ENCODE measurements at regions not wholly inside any gene's neighbourhood (a gene's known extent, or its start where the extent isn't known, plus 50 kb on each side); places are given as distances from the start of the nearest gene placed in this dataset.

DNA sequence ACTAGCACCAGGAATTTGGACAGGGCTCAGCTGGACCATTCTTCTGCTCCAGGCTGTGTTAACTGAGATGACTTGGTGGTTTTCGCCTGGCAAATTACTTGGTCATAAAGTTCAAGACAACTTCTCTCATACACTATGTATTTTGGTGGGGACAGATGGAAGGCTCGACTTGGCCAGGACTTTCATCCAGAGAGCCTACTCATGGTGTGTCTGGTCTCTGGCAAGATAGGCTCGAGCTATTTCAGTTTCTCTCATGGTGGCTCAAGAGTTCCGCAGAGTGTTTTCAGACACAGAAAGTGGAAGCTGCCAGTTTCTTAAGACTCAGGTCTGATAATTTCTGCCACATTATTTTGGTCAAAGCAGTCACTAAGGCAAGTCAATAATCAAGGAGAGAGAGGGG lies 135.6 kb downstream of the IRX2 start:
- DNase-seq = no peak
- in situ Hi-C loops (cut with HindIII; ENCODE audit: low pct_ligation_motif_present, low pct_unique_long_range_greater_than_20kb, low sequenced_read_pairs) = no loop called here

DNA sequence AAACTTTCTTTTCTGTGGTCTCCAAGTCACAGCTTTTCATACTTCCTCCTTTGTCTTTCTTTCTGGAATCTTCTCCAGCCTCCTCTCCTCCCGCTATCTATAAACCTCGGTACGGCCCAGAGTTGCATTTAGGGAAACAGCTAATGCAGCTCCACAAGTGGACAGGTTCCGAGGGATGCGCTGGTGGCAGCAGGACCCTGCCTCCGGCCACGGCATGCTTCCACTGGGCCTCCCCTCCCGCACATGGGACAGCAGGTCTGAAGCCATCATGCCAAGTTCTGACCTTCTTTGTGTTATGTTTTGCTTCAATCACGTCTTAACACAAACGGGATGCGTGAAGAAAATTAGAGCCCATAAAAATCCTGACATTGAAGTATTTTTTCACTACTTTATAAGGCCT lies 136.9 kb downstream of the IRX2 start:
- in situ Hi-C loops (cut with HindIII; ENCODE audit: low pct_ligation_motif_present, low pct_unique_long_range_greater_than_20kb, low sequenced_read_pairs) = no loop called here
- no peak for DNase-seq

DNA sequence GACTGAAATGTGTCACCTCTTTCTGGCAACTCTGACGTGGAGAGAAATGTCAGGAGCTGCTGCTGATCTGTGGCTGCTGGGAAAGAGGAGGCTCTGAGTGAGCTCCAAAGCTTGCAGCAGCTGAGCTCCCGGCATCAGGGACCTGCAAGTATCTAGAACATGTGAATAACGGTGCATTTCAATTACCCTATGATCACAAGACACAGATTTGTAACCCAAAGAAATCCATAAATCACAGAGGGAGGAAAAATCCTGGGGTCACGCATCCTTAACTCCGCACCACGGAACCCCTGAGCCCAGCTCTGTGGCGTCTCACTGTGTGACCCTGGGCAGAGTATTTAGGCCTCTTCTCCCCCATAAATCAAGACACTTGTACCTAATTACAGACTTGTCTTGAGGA lies 139.8 kb downstream of the IRX2 start:
- in situ Hi-C loops (cut with HindIII; ENCODE audit: low pct_ligation_motif_present, low pct_unique_long_range_greater_than_20kb, low sequenced_read_pairs) = no loop called here
- no peak for DNase-seq

DNA sequence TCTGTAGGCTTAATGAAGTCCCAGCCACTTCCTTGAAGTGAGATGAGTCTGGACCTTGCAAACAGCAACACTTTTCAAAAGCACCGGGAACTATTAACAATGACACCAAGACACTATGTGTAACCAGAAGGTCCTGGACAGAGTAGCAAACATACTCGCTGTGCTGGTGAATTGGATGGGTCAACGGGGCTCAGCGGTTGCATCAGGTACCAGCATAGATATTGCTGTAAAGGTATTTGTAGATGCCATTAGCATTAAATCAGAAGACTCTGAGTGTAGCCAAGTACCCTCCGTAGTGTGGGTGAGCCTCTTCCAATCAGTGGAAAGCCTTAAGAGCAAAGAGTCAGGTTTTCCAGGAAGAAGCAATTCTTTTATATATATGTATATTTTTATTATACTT lies 140.5 kb downstream of the IRX2 start:
- DNase-seq = no peak
- in situ Hi-C loops (cut with HindIII; ENCODE audit: low pct_ligation_motif_present, low pct_unique_long_range_greater_than_20kb, low sequenced_read_pairs) = no loop called here

DNA sequence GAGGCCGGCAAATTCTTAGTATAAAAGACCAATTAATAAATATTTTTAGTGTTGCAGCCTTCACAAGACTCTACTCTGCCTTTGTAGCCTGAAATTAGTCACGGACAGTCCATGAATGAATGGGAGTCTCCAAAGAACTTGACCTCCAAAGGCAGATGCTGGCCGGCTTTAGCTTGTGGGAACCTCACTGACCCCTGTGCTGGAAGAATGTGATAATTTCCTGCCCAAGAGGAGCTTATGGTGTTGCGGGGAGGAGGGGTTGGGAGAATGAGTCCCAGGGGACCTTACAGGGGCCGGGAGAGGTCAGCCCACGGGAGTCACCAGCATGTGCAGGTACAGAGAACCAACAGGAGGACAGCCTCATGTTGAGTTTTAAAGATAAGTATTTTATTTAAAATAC lies 143.1 kb downstream of the IRX2 start:
- DNase-seq = no peak
- in situ Hi-C loops (cut with HindIII; ENCODE audit: low pct_ligation_motif_present, low pct_unique_long_range_greater_than_20kb, low sequenced_read_pairs) = no loop called here

DNA sequence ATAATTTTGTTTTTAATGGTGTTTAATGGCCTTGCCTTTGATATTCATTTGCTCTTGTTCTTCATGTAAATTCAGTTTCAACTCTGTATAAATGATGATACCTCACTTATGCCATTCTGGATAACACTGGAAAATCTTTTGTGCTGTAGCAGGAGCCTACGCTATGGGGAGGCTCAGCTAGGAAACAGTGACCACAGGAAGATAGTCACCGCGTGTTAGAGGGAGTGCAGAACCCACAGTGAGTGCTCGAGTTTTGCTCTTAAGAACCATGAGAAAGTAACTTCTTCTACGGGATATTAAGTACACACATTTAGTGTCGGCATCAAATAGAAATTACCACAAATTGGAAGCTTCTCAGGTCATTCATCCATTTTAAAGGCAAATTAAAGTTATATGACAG lies 143.9 kb downstream of the IRX2 start:
- DNase-seq = no peak
- in situ Hi-C loops (cut with HindIII; ENCODE audit: low pct_ligation_motif_present, low pct_unique_long_range_greater_than_20kb, low sequenced_read_pairs) = no loop called here

DNA sequence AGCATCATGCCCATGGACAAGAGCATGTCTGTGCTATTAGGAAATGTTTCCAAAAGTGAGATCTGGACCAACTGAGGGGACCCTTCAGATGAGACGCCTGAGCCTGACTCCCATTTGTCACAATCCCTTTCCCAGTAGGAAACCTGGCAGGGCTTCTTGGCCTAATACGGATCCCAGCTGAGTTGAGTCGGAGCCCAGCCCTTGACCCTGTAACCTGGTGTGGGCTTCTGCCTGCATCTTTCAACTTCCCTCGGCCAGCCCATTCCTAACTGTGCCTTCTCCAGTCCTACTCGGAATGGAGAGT lies 148.3 kb downstream of the IRX2 start:
- DNase-seq = no peak
- in situ Hi-C loops (cut with HindIII; ENCODE audit: low pct_ligation_motif_present, low pct_unique_long_range_greater_than_20kb, low sequenced_read_pairs) = no loop called here

DNA sequence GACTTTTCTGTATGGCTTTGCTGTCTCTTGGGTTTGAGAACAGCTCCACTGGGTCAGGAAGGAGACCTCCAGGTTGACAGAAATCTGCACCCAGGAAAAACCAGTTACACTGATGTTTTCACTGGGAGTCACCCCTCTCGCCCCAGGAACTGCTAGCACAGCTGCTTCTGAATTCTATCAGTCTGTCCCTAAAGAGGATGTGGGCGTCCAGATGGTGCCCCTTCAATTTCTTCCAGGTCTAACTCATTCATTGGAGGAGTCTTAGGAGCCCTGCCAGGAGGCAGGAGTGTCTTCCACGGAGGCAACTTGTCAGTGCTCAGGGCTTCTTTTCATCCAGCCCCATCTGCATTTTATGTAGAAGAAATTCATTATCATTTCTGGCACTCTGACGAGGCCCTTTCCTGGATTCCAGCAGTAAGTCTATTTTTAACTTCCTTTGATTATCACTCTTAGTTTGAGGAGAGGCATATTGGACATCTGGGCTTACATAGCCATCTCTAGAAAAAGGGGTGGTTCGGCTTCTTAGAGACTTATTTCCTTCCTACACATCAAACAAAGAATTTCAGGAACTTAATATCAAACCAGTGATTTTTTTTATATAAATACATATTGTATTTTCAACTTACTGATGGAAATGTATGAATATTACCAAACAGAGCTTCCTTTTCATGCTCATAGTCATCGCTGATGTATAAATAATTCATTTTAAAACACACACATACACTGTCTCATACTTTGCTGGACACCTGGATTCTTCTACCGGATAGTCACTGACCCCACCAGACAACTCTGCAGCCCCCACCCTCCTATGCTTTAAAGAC lies 148.8 kb downstream of the IRX2 start:
- in situ Hi-C loops (cut with HindIII; ENCODE audit: low pct_ligation_motif_present, low pct_unique_long_range_greater_than_20kb, low sequenced_read_pairs) = no loop called here
- DNase-seq = no peak

DNA sequence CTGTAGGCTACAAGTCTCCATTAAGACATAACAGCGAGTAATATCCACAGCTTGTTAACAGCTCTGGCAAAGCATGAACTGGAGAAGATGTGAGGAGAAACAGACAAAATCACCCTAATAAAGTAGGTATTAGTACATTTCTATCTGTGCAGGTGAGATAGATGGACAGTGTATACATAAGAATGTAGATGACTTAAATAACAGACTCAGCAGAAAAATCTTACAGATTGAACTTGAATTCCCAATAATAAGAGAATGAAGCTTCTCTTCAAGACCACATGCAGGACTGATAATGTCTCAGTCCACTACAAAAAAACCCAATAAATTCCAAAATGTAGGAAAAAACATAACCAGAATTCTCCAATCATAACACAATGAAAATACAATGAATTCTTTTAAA lies 153.0 kb downstream of the IRX2 start:
- DNase-seq = no peak
- in situ Hi-C loops (cut with HindIII; ENCODE audit: low pct_ligation_motif_present, low pct_unique_long_range_greater_than_20kb, low sequenced_read_pairs) = no loop called here

DNA sequence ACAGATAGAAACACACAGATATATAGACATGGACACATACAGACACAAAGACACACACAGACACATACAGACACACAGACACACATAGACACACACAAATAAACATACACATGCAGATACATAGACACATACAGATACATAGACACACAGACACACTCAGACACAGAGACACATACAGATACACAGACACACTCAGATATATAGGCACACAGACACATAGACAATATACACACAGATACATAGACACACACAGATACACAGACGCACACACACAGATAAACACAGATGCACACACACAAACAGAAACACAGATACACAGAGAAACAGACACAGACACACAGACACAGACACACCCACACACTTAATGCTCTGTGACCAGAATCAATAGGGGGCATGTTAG lies 156.8 kb downstream of the IRX2 start:
- in situ Hi-C loops (cut with HindIII; ENCODE audit: low pct_ligation_motif_present, low pct_unique_long_range_greater_than_20kb, low sequenced_read_pairs) = no loop called here
- DNase-seq = no peak

DNA sequence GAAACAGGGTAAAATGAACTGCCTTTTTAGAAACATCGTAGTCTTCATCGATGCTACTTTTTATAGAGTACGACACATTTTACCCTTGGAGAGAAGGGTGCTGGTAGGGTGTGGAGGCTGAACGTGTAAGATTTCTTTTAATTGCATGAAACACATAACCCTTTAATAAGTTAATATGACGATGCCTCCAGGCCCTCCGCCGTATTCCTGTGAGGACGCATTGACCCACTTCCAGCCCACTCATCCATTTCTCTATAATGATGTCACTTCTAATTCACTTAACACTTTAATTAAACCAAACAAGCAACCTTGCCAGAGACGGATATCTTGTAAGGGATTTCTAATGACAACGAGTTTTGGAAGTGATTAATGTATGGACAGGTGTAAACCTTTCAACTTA lies 158.7 kb downstream of the IRX2 start:
- in situ Hi-C loops (cut with HindIII; ENCODE audit: low pct_ligation_motif_present, low pct_unique_long_range_greater_than_20kb, low sequenced_read_pairs) = no loop called here

DNA sequence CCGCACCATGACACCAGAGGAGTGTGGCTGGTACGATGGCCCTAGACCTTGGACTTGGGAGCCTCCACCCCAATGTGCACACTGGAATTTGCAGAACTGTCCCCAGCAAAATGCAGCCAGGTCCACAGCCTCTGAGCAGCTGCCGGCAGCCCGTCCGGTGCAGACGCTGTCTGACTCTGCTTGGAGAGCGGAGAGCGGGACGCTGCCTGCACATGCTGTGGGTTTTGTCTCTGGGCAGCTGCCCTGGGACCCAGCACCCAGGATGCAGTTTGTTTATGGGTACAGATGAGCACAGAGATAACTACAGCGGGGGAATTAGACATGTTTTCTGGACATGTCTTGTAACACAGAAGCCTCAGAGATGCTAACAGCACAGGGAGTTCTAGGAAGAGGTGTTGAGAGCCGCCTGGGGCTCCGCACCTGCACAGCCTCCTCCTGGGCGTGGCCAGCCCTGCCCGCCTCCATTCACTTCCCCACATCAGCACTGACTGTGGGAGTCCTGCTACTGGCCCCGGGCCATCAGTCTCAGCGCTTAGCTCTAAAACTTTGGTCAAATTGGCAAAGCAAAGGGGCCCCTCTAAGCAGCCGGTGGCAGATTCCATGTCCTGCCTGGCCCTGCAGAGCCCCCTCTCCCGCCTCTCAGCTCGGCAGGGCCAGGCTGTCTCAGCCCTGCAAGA lies 159.6 kb downstream of the IRX2 start:
- DNase-seq = no peak
- in situ Hi-C loops (cut with HindIII; ENCODE audit: low pct_ligation_motif_present, low pct_unique_long_range_greater_than_20kb, low sequenced_read_pairs) = no loop called here

More for the DNA sequence above, 158.7 kb downstream of the IRX2 start:
- DNase-seq = no peak

DNA sequence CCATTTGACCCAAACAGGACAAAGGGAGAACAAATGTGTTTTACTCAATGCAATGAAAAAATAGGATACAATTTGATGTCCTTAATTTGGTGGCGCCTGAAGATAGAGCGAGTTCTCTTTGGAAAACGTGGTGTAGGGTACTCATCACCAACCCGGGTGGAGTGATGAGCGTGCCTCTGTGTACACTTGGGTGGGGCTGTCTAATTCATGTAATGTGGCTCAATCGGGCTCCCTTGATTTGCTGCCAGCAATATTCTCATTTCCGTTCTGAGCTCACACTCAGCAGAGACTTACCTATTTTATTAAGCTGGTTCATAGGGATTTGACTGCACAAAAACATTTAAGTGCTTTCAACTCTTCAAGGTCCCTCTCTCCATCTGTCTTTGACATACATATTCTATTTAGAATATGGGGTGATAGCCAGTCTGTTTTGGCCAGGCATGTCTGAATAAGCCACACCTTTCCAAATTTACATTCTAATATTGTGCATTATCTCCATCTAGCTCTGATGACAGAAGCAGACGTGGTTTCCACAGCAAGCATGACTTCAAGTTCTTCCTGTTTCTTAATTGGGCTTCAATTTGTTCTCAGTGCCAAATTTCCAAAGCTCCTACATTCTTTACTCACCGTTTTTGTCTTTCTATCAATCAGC lies 162.5 kb downstream of the IRX2 start:
- in situ Hi-C loops (cut with HindIII; ENCODE audit: low pct_ligation_motif_present, low pct_unique_long_range_greater_than_20kb, low sequenced_read_pairs) = no loop called here
- DNase-seq = no peak

DNA sequence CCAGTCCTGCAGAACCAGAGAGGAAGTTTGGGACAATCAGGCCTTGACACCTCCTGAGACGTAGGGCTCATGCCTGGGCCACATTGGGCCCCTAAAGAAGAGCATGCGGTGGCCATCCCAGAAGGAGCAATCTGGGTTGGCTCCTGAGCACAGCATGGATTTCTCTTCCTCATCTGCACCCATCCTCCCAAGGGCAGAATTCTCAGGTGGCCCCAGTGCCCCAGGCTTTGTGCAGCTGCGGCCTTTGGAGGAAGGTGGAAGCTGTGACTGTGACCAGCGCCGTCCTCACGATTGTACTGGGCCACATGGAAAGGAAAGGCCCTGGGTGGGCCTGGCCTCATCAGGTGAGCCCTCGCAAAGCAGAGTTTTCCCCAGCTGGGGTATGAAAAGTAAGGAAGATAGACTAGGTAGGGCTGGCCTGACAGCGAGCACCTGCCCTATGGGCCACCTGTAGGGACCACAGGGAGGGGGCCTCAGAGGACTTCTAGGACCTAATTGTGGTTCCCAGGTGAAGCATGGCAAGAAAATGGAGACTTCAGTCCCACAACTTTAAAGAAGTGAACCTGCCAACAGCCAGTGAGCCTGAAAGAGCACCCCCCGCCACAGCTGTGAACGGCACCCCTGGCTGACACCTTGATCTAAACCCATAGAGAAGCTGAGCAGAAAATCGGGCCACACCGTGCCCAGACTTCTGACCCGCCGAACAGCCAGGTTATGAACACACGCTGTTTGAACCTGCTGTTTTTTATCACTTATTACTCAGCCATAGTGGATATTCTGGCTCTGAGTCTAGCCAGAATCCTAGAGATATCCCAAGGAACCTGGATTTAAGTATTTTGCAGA lies 164.1 kb downstream of the IRX2 start:
- DNase-seq = no peak
- in situ Hi-C loops (cut with HindIII; ENCODE audit: low pct_ligation_motif_present, low pct_unique_long_range_greater_than_20kb, low sequenced_read_pairs) = no loop called here

DNA sequence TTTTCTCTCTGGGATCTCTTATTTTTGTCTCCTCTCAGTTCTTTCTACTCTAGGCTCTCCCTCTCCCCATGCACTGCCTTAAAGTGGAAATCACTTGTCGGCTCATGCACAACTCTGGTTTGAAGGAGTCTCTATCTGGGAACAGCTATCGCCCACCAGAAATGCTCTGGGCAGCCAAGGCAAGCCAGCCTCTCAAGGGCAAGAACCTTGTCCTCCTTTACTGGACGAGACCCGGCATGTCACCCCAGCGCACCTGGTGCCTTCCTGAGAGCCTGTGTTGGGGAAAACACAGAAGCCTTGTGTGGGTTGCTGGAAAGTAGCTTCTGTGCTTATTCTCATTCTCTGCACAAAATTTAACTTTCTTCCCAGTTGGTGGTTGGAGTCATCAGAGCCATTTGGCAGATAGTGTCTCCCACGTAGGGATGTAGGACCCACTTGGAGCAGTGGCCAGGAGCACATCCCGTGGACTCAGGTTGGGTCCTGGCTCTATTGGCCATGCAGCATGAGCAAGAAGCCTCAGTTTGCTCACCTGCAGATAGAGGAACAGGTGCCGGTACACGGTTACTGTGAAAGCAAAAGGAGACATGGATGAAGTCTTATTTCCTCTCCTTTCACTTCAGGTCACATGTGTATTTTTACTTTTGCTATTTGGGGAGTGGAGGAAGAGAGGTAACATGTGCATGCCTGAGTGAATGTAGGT lies 165.3 kb downstream of the IRX2 start:
- no peak for DNase-seq
- in situ Hi-C loops (cut with HindIII; ENCODE audit: low pct_ligation_motif_present, low pct_unique_long_range_greater_than_20kb, low sequenced_read_pairs) = no loop called here

DNA sequence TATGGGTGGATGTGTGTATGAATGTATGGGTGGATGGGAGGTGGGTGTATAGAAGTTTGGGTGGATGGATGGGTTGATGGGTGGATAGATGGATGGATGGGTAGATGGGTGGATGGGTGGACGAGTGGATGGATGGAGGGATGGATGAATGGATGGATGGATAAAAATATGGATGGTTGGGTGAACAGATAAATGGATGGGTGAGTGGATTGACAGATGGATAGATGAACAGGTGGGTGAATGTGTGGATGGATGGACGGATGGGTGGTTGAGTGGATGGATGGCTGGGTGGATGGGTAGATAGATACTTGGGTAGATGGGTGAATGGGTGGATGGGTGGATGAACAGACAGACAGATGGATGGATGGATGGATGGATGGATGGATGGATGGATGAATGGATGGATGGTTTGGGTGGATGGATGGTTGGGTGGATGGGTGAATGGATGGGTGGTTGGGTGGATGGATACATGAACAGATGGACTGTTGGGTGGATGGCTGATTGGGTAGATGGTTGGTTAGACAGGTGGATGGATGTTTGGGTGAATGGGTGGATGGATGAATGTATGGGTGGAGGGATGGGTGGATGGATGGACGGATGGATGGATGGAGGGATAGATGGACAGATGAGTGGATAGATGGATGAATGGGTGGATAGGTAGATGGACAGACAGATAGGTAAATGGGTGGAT lies 166.8 kb downstream of the IRX2 start:
- DNase-seq = no peak
- in situ Hi-C loops (cut with HindIII; ENCODE audit: low pct_ligation_motif_present, low pct_unique_long_range_greater_than_20kb, low sequenced_read_pairs) = no loop called here

DNA sequence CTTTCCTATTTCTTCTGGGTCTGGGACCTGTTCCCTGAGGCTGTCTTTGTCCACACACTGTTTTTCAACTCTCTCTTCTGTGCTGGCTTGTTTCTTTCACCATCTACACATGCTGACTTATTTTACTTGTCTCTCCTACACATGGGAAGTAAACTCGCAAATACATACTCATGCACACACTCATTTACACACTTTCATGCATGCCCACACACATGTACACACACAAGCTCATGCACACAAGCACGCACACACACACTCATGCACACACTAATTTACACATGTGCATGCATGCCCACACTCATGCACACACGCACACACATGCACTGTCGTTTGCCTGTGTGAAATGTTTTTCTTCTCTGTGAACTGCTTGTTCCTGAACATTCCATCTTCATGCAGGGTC lies 169.0 kb downstream of the IRX2 start:
- in situ Hi-C loops (cut with HindIII; ENCODE audit: low pct_ligation_motif_present, low pct_unique_long_range_greater_than_20kb, low sequenced_read_pairs) = no loop called here

DNA sequence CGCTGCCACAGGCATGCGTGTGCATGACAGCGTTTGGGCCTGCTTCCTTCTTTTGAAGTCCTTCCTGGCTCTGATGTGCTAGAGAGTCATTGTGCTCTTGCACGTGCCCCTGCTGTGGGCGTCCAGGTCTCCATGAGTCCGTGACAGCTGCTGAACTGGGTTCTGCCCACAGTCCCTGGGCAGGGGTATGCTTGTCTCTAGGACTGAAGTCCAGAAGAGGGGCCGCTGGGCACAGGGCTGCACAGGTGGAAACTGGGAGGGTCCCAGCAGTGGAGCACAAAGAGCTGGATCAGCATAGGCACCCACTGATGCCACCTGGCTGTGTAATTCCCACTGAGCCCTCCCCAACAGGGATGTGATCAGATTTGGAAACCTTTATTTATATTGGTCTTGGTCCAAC lies 169.4 kb downstream of the IRX2 start:
- DNase-seq = no peak
- in situ Hi-C loops (cut with HindIII; ENCODE audit: low pct_ligation_motif_present, low pct_unique_long_range_greater_than_20kb, low sequenced_read_pairs) = no loop called here

More for the DNA sequence above, 169.0 kb downstream of the IRX2 start:
- DNase-seq = no peak
